Smooth muscle cell (in vitro differentiated cells): ENCODE measurements at regions not wholly inside any gene's neighbourhood (a gene's known extent, or its start where the extent isn't known, plus 50 kb on each side); places are given as distances from the start of the nearest gene placed in this dataset.

Experiments
- DNase-seq: peaks from one replicate; lab custom pipeline; 2025; ENCODE audit not compliant: unreplicated experiment; lab: John Stamatoyannopoulos, UW
- H2AFZ ChIP-seq: fragments of 200-600 bp; sonication (generic); 2 replicates; pipeline ENCODE4 v1.6.0; 2016; ENCODE audit warnings: antibody characterized with exemption, low read depth, mild to moderate bottlenecking
- H3F3A ChIP-seq: fragments of 200-600 bp; sonication (generic); 2 replicates; pipeline ENCODE4 v1.6.0; 2017; ENCODE audit warnings: antibody characterized with exemption, low read depth
- H3K27ac ChIP-seq: fragments of 200-600 bp; sonication (generic); 2 replicates; pipeline ENCODE4 v1.5.1; 2016; ENCODE audit warnings: low read depth, mild to moderate bottlenecking
- H3K27me3 ChIP-seq: fragments of 200-600 bp; sonication (generic); 2 replicates; pipeline ENCODE4 v1.6.1; 2016; ENCODE audit warnings: low read depth, mild to moderate bottlenecking
- H3K36me3 ChIP-seq: fragments of 200-600 bp; sonication (generic); 2 replicates; pipeline ENCODE4 v1.5.1; 2016; ENCODE audit warnings: low read depth
- H3K4me1 ChIP-seq: fragments of 200-600 bp; sonication (generic); 2 replicates; pipeline ENCODE4 v1.5.1; 2016; ENCODE audit warnings: low read depth
- H3K4me2 ChIP-seq: fragments of 200-600 bp; sonication (generic); 2 replicates; pipeline ENCODE4 v1.6.0; 2016; ENCODE audit warnings: mild to moderate bottlenecking
- H3K4me3 ChIP-seq: fragments of 200-600 bp; sonication (generic); 2 replicates; pipeline ENCODE4 v1.5.1; 2016; ENCODE audit warnings: mild to moderate bottlenecking
- H3K79me2 ChIP-seq: fragments of 200-600 bp; sonication (generic); 2 replicates; pipeline ENCODE4 v1.6.0; 2016; ENCODE audit warnings: low read depth, mild to moderate bottlenecking
- H3K9ac ChIP-seq: fragments of 200-600 bp; sonication (generic); 2 replicates; pipeline ENCODE4 v1.6.0; 2016; ENCODE audit warnings: low read depth
- H3K9me3 ChIP-seq: fragments of 200-600 bp; sonication (generic); replicated peaks from 2 replicates; pipeline ENCODE4 v1.5.1; 2016; ENCODE audit warnings: low read depth
- H4K20me1 ChIP-seq: fragments of 200-600 bp; sonication (generic); 2 replicates; pipeline ENCODE4 v1.6.0; 2016; ENCODE audit warnings: low read depth
- WGBS: methylation state at CpG from one replicate; pipeline ENCODE4 v1.1.7; 2016; ENCODE audit warnings: low lambda C conversion rate; 5-methylcytosine and 5-hydroxymethylcytosine counted together
- TF ChIP-seq, protein P1 (sequence below): fragments of 200-600 bp; sonication (generic); IDR thresholded peaks from 2 replicates; pipeline ENCODE4 v1.5.1; 2017; ENCODE audit warnings: borderline replicate concordance, mild to moderate bottlenecking, antibody characterized with exemption; ENCODE audit not compliant: insufficient read depth, poor library complexity, severe bottlenecking

DNA sequence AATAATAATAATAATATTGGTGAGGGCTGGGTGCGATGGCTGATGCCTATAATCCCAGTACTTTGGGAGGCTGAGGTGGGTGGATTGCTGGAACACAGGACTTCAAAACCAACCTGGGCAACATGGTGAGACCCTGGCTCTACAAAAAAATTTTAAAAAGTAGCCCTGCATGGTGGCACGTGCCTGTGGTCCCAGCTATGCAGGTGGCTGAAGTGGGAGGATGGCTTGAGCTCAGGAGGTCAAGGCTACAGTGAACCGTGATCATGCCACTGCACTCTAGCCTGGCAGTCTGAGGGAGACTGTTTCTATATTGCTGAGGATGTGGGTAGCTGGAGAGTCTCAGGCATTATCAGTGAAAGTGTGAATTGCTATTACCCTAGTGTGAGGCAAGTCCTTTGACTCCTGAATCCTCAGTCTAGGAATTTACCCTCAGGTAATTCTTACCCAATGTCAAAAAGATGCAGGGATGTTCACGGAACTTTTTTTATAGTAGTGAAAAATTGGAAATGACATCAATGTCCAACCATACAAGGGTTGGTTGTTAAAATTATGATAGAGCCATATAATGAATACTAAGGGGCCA lies 61.8 kb upstream of the RPL11 start:
- 63% methylated on average over 4 of the region's 4 CpGs for WGBS
- Histone ChIP-seq H3K4me3 (no peak overlapping the region), H2AFZ (no peak overlapping the region), H3K4me2 (no peak overlapping the region), H3K9ac (no peak overlapping the region), H3F3A (no peaks in the 10 kb centered on the region), H3K9me3 (no peaks in the 10 kb centered on the region), H3K4me1 (no peaks in the 10 kb centered on the region), H3K79me2 (no peaks in the 10 kb centered on the region), H3K36me3 (no peaks in the 10 kb centered on the region), H3K27me3 (no peaks in the 10 kb centered on the region), H4K20me1 (no peaks in the 10 kb centered on the region), H3K27ac (no peak overlapping the region)
- DNase-seq = no peak
- TF ChIP-seq, protein P1, sequence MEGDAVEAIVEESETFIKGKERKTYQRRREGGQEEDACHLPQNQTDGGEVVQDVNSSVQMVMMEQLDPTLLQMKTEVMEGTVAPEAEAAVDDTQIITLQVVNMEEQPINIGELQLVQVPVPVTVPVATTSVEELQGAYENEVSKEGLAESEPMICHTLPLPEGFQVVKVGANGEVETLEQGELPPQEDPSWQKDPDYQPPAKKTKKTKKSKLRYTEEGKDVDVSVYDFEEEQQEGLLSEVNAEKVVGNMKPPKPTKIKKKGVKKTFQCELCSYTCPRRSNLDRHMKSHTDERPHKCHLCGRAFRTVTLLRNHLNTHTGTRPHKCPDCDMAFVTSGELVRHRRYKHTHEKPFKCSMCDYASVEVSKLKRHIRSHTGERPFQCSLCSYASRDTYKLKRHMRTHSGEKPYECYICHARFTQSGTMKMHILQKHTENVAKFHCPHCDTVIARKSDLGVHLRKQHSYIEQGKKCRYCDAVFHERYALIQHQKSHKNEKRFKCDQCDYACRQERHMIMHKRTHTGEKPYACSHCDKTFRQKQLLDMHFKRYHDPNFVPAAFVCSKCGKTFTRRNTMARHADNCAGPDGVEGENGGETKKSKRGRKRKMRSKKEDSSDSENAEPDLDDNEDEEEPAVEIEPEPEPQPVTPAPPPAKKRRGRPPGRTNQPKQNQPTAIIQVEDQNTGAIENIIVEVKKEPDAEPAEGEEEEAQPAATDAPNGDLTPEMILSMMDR = no peak

DNA sequence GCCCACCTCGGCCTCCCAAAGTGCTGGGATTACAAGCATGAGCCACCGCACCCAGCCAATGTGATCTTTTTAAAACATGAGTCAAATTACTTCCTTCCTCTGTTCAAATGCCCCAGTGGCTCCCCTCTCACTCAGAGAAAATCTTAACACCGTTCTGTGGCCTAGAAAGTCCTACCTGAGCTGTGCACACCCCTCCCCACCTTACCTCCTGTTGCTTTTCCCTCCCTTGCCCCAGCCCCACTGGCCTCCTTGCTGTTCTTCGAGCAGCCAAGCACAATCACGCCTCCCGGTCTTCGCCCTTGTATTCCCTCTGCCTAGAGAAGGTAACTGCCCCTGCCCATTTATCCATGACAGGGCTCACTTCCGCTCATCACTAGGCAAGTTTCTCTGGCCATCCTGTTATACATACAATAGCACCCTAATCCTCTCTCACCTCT lies 62.6 kb upstream of the RPL11 start:
- WGBS = 72% methylated on average over 8 of the region's 8 CpGs
- Histone ChIP-seq H3K4me2 (no peak overlapping the region), H2AFZ (no peak overlapping the region), H3K4me3 (no peak overlapping the region), H3F3A (no peaks in the 10 kb centered on the region), H3K27me3 (no peaks in the 10 kb centered on the region), H3K27ac (no peak overlapping the region), H3K4me1 (no peaks in the 10 kb centered on the region), H3K9me3 (no peaks in the 10 kb centered on the region), H3K79me2 (no peaks in the 10 kb centered on the region), H3K9ac (no peak overlapping the region), H3K36me3 (no peaks in the 10 kb centered on the region), H4K20me1 (no peaks in the 10 kb centered on the region)
- TF ChIP-seq, protein P1 = no peak
- no peak for DNase-seq

DNA sequence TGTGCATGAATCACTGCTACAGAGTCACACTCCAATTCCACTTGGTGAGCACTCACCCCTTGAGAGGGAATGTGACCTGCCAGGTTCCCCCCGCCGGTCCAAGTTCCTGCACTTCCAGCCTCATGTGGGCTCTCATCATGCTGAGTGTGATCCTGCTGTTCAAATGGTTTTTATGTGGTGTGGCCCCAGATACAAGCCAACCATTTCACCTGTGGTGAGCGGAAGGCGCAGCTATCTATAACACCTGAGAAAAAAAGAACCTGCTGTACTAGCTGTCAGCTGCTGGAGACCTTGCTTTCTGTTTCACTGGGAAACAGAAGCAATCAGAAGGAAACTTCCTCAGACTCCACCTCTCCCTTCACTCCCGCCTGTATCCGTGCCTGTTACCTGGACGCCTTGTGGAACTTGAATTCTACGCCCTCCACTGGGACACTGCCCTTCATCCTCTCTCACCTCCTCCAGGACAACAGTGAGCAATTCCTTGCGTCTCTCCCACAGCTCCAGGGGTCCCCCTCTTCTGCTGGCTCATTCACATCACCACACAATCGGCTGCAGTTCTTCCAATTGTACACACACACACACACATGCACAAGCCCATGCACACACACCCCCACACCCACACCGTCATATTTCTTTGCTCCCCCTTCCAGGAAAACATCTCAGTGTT lies 64.4 kb upstream of the RPL11 start:
- H4K20me1 ChIP-seq = no peaks in the 10 kb centered on the region
- no peak for DNase-seq
- no peaks in the 10 kb centered on the region for H3K4me1 ChIP-seq
- H3F3A ChIP-seq = no peaks in the 10 kb centered on the region
- H3K4me2 ChIP-seq = no peak overlapping the region
- TF ChIP-seq, protein P1 = no peak
- H3K4me3 ChIP-seq = no peak overlapping the region
- no peak overlapping the region for H2AFZ ChIP-seq
- H3K9ac ChIP-seq = no peak overlapping the region
- H3K79me2 ChIP-seq = no peaks in the 10 kb centered on the region
- H3K36me3 ChIP-seq = no peaks in the 10 kb centered on the region
- H3K27me3 ChIP-seq = no peaks in the 10 kb centered on the region
- no peak overlapping the region for H3K27ac ChIP-seq
- WGBS = 82% methylated on average over 11 of the region's 11 CpGs
- no peaks in the 10 kb centered on the region for H3K9me3 ChIP-seq
